Osteocyte (in vitro differentiated cells): ENCODE measurements at regions not wholly inside any gene's neighbourhood (a gene's known extent, or its start where the extent isn't known, plus 50 kb on each side); places are given as distances from the start of the nearest gene placed in this dataset.

ENCODE experiments used
- DNase-seq: peaks from one replicate; pipeline ENCODE4 v3.0.0; 2021; ENCODE audit warnings: mixed read lengths; ENCODE audit not compliant: unreplicated experiment; ENCODE audit errors: extremely low spot score
- H3K27ac Mint-ChIP-seq: one replicate; pipeline ENCODE4 v1.8.0; 2021; ENCODE audit warnings: mild to moderate bottlenecking, mixed read lengths; ENCODE audit not compliant: unreplicated experiment
- H3K27me3 Mint-ChIP-seq: one replicate; pipeline ENCODE4 v1.8.0; 2021; ENCODE audit warnings: mixed read lengths; ENCODE audit not compliant: unreplicated experiment
- H3K36me3 Mint-ChIP-seq: one replicate; pipeline ENCODE4 v1.8.0; 2021; ENCODE audit warnings: mixed read lengths; ENCODE audit not compliant: unreplicated experiment
- H3K4me1 Mint-ChIP-seq: one replicate; pipeline ENCODE4 v1.8.0; 2021; ENCODE audit warnings: mixed read lengths; ENCODE audit not compliant: unreplicated experiment
- H3K4me3 Mint-ChIP-seq: one replicate; pipeline ENCODE4 v1.8.0; 2021; ENCODE audit warnings: mild to moderate bottlenecking, moderate library complexity, mixed read lengths; ENCODE audit not compliant: unreplicated experiment
- H3K9me3 Mint-ChIP-seq: one replicate; pipeline ENCODE4 v1.8.0; 2021; ENCODE audit warnings: mixed read lengths; ENCODE audit not compliant: unreplicated experiment
- TF ChIP-seq, protein P1 (sequence below): fragments of 200-600 bp; sonication (generic); IDR thresholded peaks from 2 replicates; pipeline ENCODE4 v1.5.0; 2021; ENCODE audit warnings: antibody characterized with exemption, mild to moderate bottlenecking, moderate library complexity

DNA sequence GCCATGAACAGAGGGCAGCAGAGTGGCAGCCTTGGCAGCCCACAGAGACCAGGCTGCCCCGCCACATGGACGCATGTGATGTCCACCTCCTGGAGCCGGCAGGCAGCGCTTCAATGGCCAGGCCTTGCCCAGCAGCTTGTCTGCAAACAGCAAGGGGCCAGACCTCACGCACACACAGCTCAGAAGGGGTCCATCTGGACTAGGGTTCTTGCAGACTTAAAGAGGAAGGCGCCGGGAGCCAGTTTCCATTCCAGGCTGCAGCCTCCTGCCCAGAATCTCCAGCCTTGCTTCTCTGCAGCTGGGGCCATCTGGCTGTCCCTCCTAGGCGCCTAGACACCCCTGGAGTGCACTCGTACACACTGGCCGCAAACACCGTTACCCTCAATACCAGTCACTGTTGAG lies 91.9 kb upstream of the TMEM45B start:
- H3K9me3 Mint-ChIP-seq = no peaks in the 10 kb centered on the region
- no peaks in the 10 kb centered on the region for H3K4me1 Mint-ChIP-seq
- H3K27me3 Mint-ChIP-seq = peaks cover 10% of the 10 kb centered on the region
- no peak overlapping the region for H3K4me3 Mint-ChIP-seq
- H3K36me3 Mint-ChIP-seq = no peaks in the 10 kb centered on the region
- no peak overlapping the region for H3K27ac Mint-ChIP-seq
- TF ChIP-seq, protein P1, sequence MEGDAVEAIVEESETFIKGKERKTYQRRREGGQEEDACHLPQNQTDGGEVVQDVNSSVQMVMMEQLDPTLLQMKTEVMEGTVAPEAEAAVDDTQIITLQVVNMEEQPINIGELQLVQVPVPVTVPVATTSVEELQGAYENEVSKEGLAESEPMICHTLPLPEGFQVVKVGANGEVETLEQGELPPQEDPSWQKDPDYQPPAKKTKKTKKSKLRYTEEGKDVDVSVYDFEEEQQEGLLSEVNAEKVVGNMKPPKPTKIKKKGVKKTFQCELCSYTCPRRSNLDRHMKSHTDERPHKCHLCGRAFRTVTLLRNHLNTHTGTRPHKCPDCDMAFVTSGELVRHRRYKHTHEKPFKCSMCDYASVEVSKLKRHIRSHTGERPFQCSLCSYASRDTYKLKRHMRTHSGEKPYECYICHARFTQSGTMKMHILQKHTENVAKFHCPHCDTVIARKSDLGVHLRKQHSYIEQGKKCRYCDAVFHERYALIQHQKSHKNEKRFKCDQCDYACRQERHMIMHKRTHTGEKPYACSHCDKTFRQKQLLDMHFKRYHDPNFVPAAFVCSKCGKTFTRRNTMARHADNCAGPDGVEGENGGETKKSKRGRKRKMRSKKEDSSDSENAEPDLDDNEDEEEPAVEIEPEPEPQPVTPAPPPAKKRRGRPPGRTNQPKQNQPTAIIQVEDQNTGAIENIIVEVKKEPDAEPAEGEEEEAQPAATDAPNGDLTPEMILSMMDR = no peak
- no peak for DNase-seq

DNA sequence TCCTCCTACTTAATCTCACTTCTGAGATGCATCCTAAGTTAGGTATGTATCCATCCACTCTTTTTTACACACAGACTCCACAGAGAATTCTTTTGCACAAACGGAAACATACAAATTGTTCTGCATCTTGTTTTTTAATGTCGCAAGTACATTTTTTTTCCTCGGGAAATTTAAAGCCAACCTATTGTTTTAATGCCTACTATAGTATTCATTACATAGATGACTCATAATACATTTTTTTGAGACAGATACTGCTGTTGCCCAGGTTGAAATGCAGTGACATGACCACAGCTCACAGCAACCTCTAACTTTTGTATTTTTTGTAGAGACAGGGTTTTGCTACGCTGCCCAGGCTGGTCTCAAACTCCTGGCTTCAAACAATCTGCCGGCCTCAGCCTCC lies 90.8 kb upstream of the TMEM45B start:
- H3K27ac Mint-ChIP-seq = no peak overlapping the region
- TF ChIP-seq, protein P1 = no peak
- DNase-seq = no peak
- no peaks in the 10 kb centered on the region for H3K36me3 Mint-ChIP-seq
- no peak overlapping the region for H3K4me3 Mint-ChIP-seq
- no peaks in the 10 kb centered on the region for H3K9me3 Mint-ChIP-seq
- peaks cover 10% of the 10 kb centered on the region for H3K27me3 Mint-ChIP-seq
- H3K4me1 Mint-ChIP-seq = no peaks in the 10 kb centered on the region

DNA sequence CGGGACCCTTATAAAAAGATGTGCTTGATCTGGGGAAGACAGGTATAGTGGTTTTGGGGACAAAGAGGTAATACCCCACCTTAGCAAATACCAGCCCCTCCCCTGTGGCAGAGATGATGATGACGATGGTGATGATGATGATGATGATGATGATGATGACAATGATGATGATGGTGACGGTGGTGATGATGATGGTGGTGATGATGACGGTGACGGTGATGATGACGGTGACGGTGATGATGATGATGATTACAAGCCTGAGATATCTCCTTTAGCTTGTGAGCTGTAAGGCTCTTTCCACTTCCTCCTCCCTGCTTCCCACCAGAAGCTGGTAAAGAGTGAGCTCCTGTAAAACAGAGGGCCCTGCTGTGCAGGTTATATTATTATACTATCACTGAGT lies 89.5 kb upstream of the TMEM45B start:
- no peak for DNase-seq
- Mint-ChIP-seq H3K36me3 (no peaks in the 10 kb centered on the region), H3K4me1 (no peaks in the 10 kb centered on the region), H3K27me3 (peaks cover 7% of the 10 kb centered on the region), H3K9me3 (no peaks in the 10 kb centered on the region), H3K4me3 (no peak overlapping the region), H3K27ac (no peak overlapping the region)
- TF ChIP-seq, protein P1 = no peak

DNA sequence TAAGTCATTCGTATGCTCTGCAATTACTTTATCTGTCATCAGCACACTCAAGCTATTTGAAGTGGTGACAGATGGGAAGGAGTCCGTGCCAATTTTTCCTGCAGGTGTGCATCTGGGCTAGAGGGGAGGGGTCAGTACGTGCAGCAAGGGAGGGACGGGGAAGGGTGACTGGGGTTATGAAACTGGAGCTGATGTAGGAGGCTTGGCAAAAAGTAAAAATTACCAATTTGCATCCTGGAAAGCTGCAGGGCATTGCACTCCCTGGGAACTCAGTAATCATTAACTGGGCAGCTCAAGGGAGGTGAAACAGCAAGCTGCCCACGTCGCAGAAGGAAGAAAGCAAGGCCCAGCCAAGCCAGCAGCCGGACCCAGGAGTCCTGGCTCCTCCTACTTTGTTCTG lies 87.1 kb upstream of the TMEM45B start:
- no peak overlapping the region for H3K27ac Mint-ChIP-seq
- H3K9me3 Mint-ChIP-seq = no peaks in the 10 kb centered on the region
- peaks cover 8% of the 10 kb centered on the region for H3K27me3 Mint-ChIP-seq
- TF ChIP-seq, protein P1 = no peak
- H3K4me3 Mint-ChIP-seq = no peak overlapping the region
- DNase-seq = no peak
- H3K4me1 Mint-ChIP-seq = no peaks in the 10 kb centered on the region
- H3K36me3 Mint-ChIP-seq = no peaks in the 10 kb centered on the region

DNA sequence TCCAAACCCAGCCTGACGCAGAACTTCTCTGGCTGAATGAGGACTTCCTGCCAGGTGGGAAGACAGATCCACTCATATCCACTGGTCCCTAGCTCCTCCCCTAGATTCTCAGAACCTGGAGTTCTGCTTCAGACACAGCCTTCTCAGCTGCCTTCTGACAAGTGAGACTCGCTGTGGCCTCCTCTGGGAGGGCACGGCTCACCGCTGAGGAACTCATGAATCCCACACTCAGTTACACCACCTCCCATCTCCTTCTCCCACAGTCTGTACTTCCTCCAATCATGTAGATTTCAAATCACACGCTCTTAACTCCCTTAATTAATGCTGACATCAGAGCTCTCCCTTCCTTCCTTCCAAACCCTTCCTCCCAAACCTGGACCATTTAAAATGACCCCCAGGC lies 86.4 kb upstream of the TMEM45B start:
- H3K4me1 Mint-ChIP-seq = no peaks in the 10 kb centered on the region
- no peaks in the 10 kb centered on the region for H3K36me3 Mint-ChIP-seq
- H3K27me3 Mint-ChIP-seq = peaks cover 15% of the 10 kb centered on the region
- DNase-seq = no peak
- TF ChIP-seq, protein P1 = no peak
- H3K9me3 Mint-ChIP-seq = no peaks in the 10 kb centered on the region
- H3K27ac Mint-ChIP-seq = no peak overlapping the region
- no peak overlapping the region for H3K4me3 Mint-ChIP-seq
